Stimulated activated CD8-positive, alpha-beta memory T cell treated with anti-CD3 and anti-CD28 coated beads, Interleukin-4, amount 100 ng/mL, for 1 hour (primary cell): ENCODE measurements at regions not wholly inside any gene's neighbourhood (a gene's known extent, or its start where the extent isn't known, plus 50 kb on each side); places are given as distances from the start of the nearest gene placed in this dataset.

Source experiments
- DNase-seq, 2 donors: peaks; one replicate each; pipeline ENCODE4 v3.0.0-alpha.2; 2020; ENCODE audit warnings: low read depth in 2 of 2, low spot score in 1 of 2

DNA sequence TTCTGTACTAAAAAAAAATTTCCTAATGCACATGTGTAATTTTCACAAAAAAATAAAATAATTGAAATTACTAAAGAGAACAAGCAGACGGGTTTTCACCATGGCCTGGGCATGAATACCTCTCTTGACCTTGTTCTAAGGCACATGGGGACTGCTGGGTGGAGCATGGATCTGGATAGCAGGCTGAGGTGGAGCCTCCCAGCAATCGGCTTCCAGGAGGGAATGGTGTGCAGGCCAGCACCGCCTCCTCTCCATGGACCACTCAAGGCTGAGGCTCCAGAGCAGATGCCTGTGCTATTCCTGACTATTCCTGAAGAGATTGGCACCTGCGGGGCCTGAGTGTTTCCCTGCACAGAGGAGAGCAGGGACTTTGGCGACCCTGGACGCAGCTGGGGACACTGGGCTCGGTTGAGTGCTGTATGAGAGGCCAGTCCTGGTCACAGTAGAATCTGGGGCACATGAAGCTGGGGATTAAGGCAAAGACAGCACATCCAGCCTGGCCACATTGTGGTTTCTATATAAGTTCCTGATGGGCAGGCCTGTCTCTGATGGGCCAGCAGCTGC, 963.6 kb downstream of the BRD1 start:
- DNase-seq = no peak

DNA sequence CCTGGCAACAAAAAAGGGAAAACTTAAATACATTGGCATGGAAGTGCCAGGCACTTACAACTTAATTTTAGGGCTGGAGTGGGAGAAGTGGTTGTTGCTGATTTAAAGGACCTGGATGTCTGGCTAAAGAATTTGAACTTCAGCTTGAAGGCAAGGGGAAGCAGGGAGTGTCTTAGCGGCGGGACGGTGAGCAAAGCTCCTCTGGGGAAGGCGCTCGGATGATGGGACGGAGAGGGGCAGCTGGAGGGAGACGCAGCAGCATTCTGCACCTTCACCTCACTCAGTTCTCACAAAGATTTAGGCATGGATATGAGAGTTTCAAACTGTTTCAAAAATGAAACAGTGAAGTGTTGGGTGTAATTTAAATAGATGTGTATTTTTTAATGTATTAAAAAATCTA, 967.1 kb downstream of the BRD1 start:
- no peak for DNase-seq

GRCh38 chr22:48858856-48859255, 968.8 kb downstream of the BRD1 start:
- no peak for DNase-seq

DNA sequence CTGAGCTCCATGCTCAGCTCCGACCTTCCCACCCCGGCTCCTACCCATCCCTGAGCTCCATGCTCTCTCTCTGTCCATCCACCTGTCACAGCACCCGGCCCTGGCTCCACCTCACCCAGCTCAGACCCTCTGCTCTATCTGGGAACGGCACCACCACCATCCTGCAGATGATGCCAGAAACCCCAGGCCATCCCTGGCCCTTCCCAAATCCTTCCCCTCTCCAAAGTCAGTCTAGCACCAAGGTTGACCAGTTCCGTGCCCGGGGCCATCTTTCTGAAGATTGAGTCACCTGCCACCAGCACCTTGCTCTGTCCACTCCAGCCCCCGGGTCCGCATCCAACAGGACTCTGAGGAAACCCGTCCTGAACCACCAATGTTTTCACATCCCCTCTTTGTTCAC, 969.6 kb downstream of the BRD1 start:
- no peak for DNase-seq

- no peak for DNase-seq
Observed at GRCh38 chr22:48857202-48857805, 970.4 kb downstream of the BRD1 start.

- DNase-seq = no peak
Observed at GRCh38 chr22:48856308-48856615, 971.4 kb downstream of the BRD1 start.

- DNase-seq = no peak
Observed at GRCh38 chr22:48855593-48856307, 971.9 kb downstream of the BRD1 start.

DNA sequence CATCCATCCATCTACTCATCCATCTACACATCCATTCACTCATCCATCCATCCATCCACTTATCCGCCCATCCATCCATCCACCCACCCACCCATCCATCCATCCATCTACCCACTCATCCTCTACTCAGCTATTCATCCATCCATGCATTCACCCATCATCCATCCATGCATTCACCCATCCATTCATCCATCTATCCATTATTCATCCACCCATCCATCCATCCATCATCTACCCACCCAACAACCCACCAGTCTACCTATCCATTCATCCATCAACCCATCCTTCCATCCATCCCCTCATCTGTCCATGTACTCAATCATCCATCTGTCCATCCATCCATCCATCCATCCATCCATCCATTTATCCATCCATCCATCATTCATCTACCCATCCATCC, 972.7 kb downstream of the BRD1 start:
- no peak for DNase-seq

- no peak for DNase-seq
Observed at GRCh38 chr22:48853627-48854240, 973.9 kb downstream of the BRD1 start.

- DNase-seq = no peak
Observed at GRCh38 chr22:48851933-48852549, 975.6 kb downstream of the BRD1 start.

GRCh38 chr22:48850658-48851287, 976.9 kb downstream of the BRD1 start:
- no peak for DNase-seq

- no peak for DNase-seq
Observed at GRCh38 chr22:48849963-48850657, 977.6 kb downstream of the BRD1 start.

DNA sequence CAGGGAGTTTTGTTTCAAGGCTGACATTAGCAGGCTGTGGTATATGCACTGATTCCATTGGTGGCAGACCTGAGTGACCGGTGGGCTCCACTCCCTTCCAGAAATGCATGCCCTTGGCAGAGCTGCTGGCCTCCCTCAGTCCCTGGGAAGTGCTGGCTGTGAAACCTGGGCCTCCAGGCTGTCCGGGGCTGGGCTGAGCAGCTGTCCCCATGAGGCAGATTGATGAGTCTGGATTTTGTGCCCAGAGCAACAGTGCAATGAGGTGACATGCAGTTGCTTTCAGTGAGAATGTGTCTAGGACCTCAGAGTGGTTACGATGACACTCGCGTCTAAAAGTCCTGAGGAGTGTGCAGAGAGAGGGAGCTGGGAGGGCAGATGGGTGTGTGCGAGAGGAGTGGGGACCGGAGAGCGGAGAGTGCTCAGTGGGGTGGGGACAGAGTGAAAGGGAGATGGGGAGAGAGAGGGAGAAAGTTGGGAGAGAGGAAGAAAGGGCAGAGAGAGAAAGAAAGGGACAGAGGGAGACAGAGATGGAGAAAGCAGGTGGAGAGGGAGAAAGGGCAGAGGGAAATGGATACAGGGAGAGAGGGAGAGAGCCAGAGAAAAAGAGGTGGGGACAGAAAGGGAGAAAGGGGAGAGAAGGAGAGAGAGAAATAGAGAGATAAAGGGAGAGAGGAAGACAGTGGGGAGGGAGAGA, 978.3 kb downstream of the BRD1 start:
- DNase-seq = no peak

- no peak for DNase-seq
Observed at GRCh38 chr22:48846200-48846599, 981.5 kb downstream of the BRD1 start.

GRCh38 chr22:48845356-48845936, 982.2 kb downstream of the BRD1 start:
- no peak for DNase-seq

DNA sequence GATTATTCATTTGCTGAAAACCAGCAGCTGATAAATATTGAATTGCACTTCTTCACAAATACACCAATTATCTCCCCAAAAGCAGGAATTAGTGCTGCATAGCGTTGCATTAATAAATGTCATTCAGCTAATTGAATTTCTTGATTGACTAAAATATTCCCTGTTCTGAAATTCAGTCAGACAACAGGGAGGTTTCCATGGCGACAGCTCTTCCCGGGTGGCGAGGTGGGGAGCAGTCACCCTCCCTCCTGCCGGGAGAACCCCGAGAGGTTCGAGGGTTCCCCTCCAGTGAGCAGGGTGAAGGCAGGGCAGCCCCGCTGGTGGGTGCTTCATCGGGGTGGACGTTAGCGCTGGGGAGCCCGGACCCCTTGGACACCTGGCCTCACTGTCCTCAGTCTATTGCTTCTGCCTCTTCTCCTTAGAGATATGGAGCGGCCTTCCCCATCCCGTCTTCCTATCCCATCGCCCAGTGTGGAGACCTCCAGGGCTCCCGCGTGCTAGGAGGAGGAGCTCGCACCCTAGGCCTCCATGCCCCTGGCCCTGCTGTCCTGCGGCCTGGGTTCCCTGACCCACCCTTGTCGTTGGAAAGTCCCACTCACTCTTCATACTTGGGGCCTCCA, 983.5 kb downstream of the BRD1 start:
- DNase-seq = no peak

- DNase-seq = no peak
Observed at GRCh38 chr22:48843640-48844039, 984.0 kb downstream of the BRD1 start.

- no peak for DNase-seq
Observed at GRCh38 chr22:48842976-48843375, 984.7 kb downstream of the BRD1 start.

DNA sequence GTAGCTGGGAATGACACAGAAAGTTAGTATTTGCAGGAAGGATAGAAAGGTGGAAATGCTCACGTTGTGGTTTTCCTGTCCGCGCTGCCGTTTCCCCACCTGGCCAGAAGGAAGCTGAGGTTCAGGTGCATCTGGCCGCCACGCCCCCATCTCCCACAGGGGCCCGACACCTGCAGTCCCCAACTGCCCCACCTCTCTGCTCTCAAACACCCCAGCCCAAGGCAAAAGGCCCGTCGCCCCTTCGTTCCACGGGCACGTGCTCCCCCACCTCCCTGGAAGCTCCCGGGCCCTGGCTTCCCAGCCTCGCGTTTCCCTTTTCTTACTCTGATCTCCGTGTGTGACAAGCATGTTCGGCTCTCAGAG, 985.1 kb downstream of the BRD1 start:
- DNase-seq = no peak
